Left ventricle myocardium inferior (tissue), 1 donor: ENCODE measurements at regions not wholly inside any gene's neighbourhood (a gene's known extent, or its start where the extent isn't known, plus 50 kb on each side); places are given as distances from the start of the nearest gene placed in this dataset.
"Not testable (repeated sequence)": the region's sequence is repeated elsewhere in the genome, so short reads cannot be mapped to it uniquely, and the experiment has no call there.

Experiments
- DNase-seq: peaks from one replicate; pipeline ENCODE4 v3.0.0-alpha.2; 2020
- H3K27ac ChIP-seq: fragments of 200-600 bp; replicated peaks from 2 replicates; pipeline ENCODE4 v1.8.0; 2021
- H3K27me3 ChIP-seq: fragments of 200-600 bp; 2 replicates; pipeline ENCODE4 v1.8.0; 2021; ENCODE audit warnings: low read depth
- H3K36me3 ChIP-seq: fragments of 200-600 bp; 2 replicates; pipeline ENCODE4 v1.8.0; 2021
- H3K4me1 ChIP-seq: fragments of 200-600 bp; 2 replicates; pipeline ENCODE4 v1.8.0; 2021
- H3K4me3 ChIP-seq: fragments of 200-600 bp; 2 replicates; pipeline ENCODE4 v1.8.0; 2021; ENCODE audit warnings: mild to moderate bottlenecking, moderate library complexity
- H3K9me3 ChIP-seq: fragments of 200-600 bp; replicated peaks from 2 replicates; pipeline ENCODE4 v1.8.0; 2021
- intact Hi-C: fragments of 100-400 bp; cut with micrococcal nuclease; formaldehyde crosslinking; loops from one replicate; pipeline ENCODE4 v1.11.0; 2022
- TF ChIP-seq, protein P1 (sequence below): fragments of 200-600 bp; IDR thresholded peaks from 2 replicates; pipeline ENCODE4 v1.8.0; 2021; ENCODE audit warnings: antibody characterized with exemption, mild to moderate bottlenecking, borderline replicate concordance
- donor health status: DM: no; HTN: yes; CAD: no; lungs with severe emphysema.

DNA sequence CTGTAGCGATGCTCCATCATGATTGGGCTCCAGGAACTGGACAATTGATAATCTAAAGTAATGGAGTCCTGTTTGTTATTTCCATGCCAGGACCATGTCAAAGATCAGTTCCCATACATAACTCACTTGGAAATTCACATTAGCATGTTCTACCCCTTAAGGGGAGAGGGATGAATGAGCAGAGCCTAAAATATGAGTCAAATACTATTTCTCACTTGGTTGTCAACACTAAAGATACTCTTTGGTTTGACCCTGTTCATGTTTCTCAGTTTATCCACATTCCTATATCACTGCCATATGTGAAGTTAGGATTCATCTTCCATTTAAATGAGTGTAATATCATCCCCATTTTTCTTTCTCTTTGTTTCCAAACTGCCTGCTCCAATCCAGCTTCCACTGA lies 321.6 kb upstream of the PAPPA start:
- intact Hi-C loops: no loop called here
- Histone ChIP-seq H3K36me3 (no peaks in the 10 kb centered on the region), H3K27ac (no peak overlapping the region), H3K4me1 (no peaks in the 10 kb centered on the region), H3K9me3 (peaks cover 11% of the 10 kb centered on the region), H3K4me3 (no peak overlapping the region), H3K27me3 (no peaks in the 10 kb centered on the region)
- TF ChIP-seq, protein P1, sequence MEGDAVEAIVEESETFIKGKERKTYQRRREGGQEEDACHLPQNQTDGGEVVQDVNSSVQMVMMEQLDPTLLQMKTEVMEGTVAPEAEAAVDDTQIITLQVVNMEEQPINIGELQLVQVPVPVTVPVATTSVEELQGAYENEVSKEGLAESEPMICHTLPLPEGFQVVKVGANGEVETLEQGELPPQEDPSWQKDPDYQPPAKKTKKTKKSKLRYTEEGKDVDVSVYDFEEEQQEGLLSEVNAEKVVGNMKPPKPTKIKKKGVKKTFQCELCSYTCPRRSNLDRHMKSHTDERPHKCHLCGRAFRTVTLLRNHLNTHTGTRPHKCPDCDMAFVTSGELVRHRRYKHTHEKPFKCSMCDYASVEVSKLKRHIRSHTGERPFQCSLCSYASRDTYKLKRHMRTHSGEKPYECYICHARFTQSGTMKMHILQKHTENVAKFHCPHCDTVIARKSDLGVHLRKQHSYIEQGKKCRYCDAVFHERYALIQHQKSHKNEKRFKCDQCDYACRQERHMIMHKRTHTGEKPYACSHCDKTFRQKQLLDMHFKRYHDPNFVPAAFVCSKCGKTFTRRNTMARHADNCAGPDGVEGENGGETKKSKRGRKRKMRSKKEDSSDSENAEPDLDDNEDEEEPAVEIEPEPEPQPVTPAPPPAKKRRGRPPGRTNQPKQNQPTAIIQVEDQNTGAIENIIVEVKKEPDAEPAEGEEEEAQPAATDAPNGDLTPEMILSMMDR: no peak
- DNase-seq: no peak

DNA sequence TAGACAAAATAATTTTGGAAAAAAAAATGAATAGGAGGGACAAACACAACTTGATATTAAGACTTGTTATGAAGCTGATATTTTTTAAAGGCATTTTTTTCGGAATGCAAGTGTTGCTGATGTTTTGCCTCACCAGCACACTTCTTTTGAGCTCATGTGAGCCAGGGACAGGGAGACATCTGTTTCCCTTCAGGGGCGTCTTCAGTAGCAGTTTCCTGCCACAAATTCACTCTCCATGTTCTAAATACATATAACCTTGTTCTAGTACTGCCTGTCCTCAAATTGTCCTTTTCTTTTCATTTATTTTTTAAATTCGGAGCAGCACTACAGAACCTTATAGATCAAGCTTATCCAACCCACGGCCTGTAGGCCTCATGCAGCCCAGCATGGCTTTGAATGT lies 316.0 kb upstream of the PAPPA start:
- H3K4me1 ChIP-seq: no peaks in the 10 kb centered on the region
- no peaks in the 10 kb centered on the region for H3K27me3 ChIP-seq
- DNase-seq: no peak
- H3K9me3 ChIP-seq: peaks cover 6% of the 10 kb centered on the region
- no peak overlapping the region for H3K4me3 ChIP-seq
- intact Hi-C loops: no loop called here
- no peaks in the 10 kb centered on the region for H3K36me3 ChIP-seq
- H3K27ac ChIP-seq: no peak overlapping the region
- TF ChIP-seq, protein P1: no peak

DNA sequence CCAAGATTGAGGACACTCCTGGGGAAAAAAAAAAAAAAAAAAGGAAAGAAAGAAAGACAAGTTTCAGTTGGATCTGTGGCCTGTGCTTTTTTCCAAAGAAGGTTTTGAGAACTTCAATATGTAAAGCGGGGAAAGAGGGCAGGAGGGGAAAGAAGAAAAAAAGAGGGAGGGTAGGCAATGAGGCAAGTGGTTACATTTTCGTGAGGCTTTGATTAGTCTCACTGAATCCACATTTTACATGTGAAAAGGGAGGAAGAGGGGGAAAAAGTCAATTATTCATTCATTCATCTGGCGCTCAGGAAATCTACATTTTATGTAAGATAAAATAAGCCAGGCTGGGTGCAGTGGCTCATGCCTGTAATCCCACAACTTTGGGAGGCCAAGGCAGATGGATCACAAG lies 315.2 kb upstream of the PAPPA start:
- Histone ChIP-seq H3K27ac (no peak overlapping the region), H3K4me3 (no peak overlapping the region), H3K4me1 (no peaks in the 10 kb centered on the region), H3K36me3 (no peaks in the 10 kb centered on the region), H3K27me3 (no peaks in the 10 kb centered on the region), H3K9me3 (peaks cover 6% of the 10 kb centered on the region)
- no peak for DNase-seq
- TF ChIP-seq, protein P1: no peak
- intact Hi-C loops: no loop called here

DNA sequence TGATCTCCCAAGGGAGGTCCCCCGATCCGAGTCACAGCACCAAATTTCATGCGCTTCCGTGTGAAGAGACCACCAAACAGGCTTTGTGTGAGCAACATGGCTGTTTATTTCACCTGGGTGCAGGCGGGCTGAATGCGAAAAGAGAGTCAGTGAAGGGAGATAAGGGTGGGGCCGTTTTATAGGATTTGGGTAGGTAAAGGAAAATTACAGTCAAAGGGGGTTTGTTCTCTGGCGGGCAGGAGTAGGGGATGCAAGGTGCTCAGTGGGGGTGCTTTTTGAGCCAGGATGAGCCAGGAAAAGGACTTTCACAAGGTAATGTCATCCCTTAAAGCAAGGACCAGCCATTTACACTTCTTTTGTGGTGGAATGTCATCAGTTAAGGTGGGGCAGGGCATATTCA lies 309.2 kb upstream of the PAPPA start:
- intact Hi-C loops, H3K4me3 ChIP-seq, H3K36me3 ChIP-seq, DNase-seq, H3K27ac ChIP-seq, H3K9me3 ChIP-seq, H3K4me1 ChIP-seq, H3K27me3 ChIP-seq: not testable (repeated sequence)

DNA sequence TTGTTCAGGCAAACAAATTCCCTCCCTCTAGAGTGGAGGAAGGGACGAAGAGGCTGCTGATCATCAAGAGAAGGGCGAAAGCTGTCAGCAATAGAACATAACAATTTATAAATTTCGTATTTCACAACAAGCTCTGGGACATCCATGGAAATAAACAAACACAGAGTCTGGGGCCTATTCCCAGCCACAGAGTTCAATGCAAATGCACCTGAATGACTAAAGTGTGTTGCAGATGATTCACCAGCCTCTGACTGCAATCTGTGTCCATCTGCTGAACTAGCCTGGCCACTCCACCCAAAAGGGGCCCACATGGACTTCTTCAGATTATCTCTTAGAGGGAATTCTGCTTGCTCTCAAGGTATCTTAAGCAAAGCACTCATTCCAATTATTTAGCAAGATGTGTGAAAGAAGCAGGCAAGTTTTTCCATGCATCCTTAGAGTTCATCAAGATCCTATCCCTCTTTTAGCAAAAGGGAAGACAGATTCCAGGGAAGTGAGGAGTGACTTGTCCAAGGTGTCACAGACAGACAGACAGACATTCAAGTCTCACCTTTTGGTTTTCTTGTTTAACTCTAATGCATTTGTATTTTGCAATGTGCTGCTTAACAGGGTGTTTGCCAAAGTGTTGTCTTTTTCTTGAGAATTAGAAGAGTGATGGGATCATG lies 307.8 kb upstream of the PAPPA start:
- Histone ChIP-seq H3K36me3 (no peaks in the 10 kb centered on the region), H3K9me3 (no peaks in the 10 kb centered on the region), H3K4me1 (no peaks in the 10 kb centered on the region), H3K27ac (no peak overlapping the region), H3K4me3 (no peak overlapping the region), H3K27me3 (no peaks in the 10 kb centered on the region)
- TF ChIP-seq, protein P1: no peak
- intact Hi-C loops: no loop called here
- DNase-seq: no peak

DNA sequence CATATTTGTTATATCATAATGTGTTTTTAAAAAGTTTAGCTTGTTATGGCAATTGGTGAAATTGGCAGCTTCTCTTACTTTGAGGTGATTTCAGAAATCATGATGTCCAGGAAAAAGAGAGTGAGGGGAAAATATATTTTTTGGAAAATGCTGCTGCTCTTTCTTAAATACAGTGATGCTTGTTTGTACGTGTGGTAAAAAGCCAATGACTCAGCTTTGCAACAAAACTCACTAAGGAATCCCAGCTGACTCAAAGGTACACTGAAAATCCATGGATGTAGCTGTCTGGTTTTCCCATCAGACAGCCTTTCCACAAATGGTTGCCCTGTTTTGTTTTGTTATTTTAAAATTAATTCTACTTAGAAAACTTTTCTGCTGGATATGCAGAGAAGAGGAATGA lies 306.4 kb upstream of the PAPPA start:
- no peaks in the 10 kb centered on the region for H3K27me3 ChIP-seq
- H3K36me3 ChIP-seq: no peaks in the 10 kb centered on the region

More for the DNA sequence above, 306.4 kb upstream of the PAPPA start:
- Histone ChIP-seq H3K4me3 (no peak overlapping the region), H3K9me3 (no peaks in the 10 kb centered on the region), H3K27ac (no peak overlapping the region), H3K4me1 (no peaks in the 10 kb centered on the region)
- intact Hi-C loops: no loop called here
- DNase-seq: no peak
- TF ChIP-seq, protein P1: no peak
